Endothelial cell of umbilical vein (primary cell): ENCODE measurements at regions not wholly inside any gene's neighbourhood (a gene's known extent, or its start where the extent isn't known, plus 50 kb on each side); places are given as distances from the start of the nearest gene placed in this dataset.

Experiments used
- BruUV-seq: library from RNA; stranded (reverse); fragments of 400-500 nt; replicated peaks from 2 replicates; lab custom pipeline; 2021; lab: Mats Ljungman, UMichigan
- CTCF ChIA-PET: fragments of 300-600, 350-600 bp; sonication (Branson Sonifier 250); formaldehyde crosslinking; loops from one replicate; lab custom pipeline; 2021; ENCODE audit warnings: antibody characterized with exemption, inconsistent platforms; lab: Charles Lee
- POLR2A ChIA-PET: fragments of 300-600, 350-600 bp; sonication (Branson Sonifier 250); formaldehyde crosslinking; loops from one replicate; lab custom pipeline; 2021; ENCODE audit warnings: antibody characterized with exemption, inconsistent platforms; lab: Charles Lee
- DNase-seq: peaks from one replicate; pipeline ENCODE4 v3.0.0-alpha.2; 2011; ENCODE audit warnings: low read depth, low spot score
- FAIRE-seq: peaks from 2 replicates; lab custom pipeline; 2011; peaks lifted over from hg19 to GRCh38; lab: Jason Lieb, UNC
- H2AFZ ChIP-seq: 2 replicates; pipeline ENCODE4 v1.6.0; 2012; ENCODE audit warnings: low read depth, low read length, control low read depth, inconsistent platforms
- H3K27ac ChIP-seq: 2 replicates; pipeline ENCODE4 v1.5.1; 2011; ENCODE audit warnings: low read depth, mild to moderate bottlenecking, control low read depth, low read length, moderate library complexity; ENCODE audit not compliant: insufficient read depth
- H3K27me3 ChIP-seq, 2 experiments: 2 replicates each; pipeline versions ENCODE4 v1.6.0 to v1.6.1; 2011; ENCODE audit warnings: low read length in 2 of 2, mixed read lengths in 1 of 2; ENCODE audit not compliant: control insufficient read depth in 2 of 2, insufficient read depth in 2 of 2
- H3K36me3 ChIP-seq, 2 experiments: 2 replicates in 1 of 2; 3 replicates in 1 of 2; pipeline ENCODE4 v1.5.1; 2011; ENCODE audit warnings: low read length in 2 of 2, mild to moderate bottlenecking in 1 of 2, moderate library complexity in 1 of 2; ENCODE audit not compliant: control insufficient read depth in 2 of 2, insufficient read depth in 2 of 2; ENCODE audit errors: extremely low read depth in 1 of 2
- H3K4me1 ChIP-seq: 3 replicates; pipeline ENCODE4 v1.5.1; 2011; ENCODE audit warnings: mild to moderate bottlenecking, low read length; ENCODE audit not compliant: control insufficient read depth, insufficient read depth; ENCODE audit errors: extremely low read depth
- H3K4me2 ChIP-seq: 2 replicates; pipeline ENCODE4 v1.6.1; 2011; ENCODE audit warnings: low read length, control low read depth, mixed read lengths; ENCODE audit not compliant: insufficient read depth
- H3K4me3 ChIP-seq, 3 experiments: fragments of 200-600 bp in 1 of 3; sonication (generic), shearing (Covaris generic) in 1 of 3; replicated peaks in 1 of 3; 2 replicates each; pipeline ENCODE4 v1.5.1; 2011 to 2016; ENCODE audit warnings: control low read depth in 3 of 3, low read length in 3 of 3, mild to moderate bottlenecking in 2 of 3, inconsistent platforms in 1 of 3, low read depth in 1 of 3, moderate library complexity in 1 of 3; ENCODE audit not compliant: insufficient read depth in 1 of 3
- H3K79me2 ChIP-seq: 2 replicates; pipeline ENCODE4 v1.6.0; 2012; ENCODE audit warnings: low read length, inconsistent platforms; ENCODE audit not compliant: control insufficient read depth, insufficient read depth
- H3K9ac ChIP-seq: replicated peaks from 2 replicates; pipeline ENCODE3; 2011; ENCODE audit warnings: low read length, control low read depth; ENCODE audit not compliant: insufficient read depth; ENCODE audit errors: extremely low read depth
- H3K9me1 ChIP-seq: replicated peaks from 3 replicates; pipeline ENCODE4 v1.6.0; 2011; ENCODE audit warnings: mild to moderate bottlenecking, low read length; ENCODE audit not compliant: control insufficient read depth, insufficient read depth; ENCODE audit errors: extremely low read depth
- H3K9me3 ChIP-seq: replicated peaks from 2 replicates; pipeline ENCODE4 v1.5.1; 2012; ENCODE audit warnings: low read length, inconsistent platforms; ENCODE audit not compliant: control insufficient read depth, insufficient read depth
- H4K20me1 ChIP-seq: replicated peaks from 2 replicates; pipeline ENCODE3; 2011; ENCODE audit warnings: mild to moderate bottlenecking, low read length; ENCODE audit not compliant: control insufficient read depth, insufficient read depth; ENCODE audit errors: extremely low read depth
- EZH2 ChIP-seq: IDR thresholded peaks from 2 replicates; pipeline ENCODE4 v1.6.1; 2012; ENCODE audit warnings: borderline replicate concordance, low read depth, mild to moderate bottlenecking, moderate library complexity, low read length, inconsistent platforms; ENCODE audit not compliant: severe bottlenecking
- FOS ChIP-seq: IDR thresholded peaks from 2 replicates; pipeline ENCODE4 v1.6.1; 2011; ENCODE audit warnings: mild to moderate bottlenecking, low read length, moderate library complexity, borderline replicate concordance; ENCODE audit not compliant: insufficient read depth
- GATA2 ChIP-seq: IDR thresholded peaks from 2 replicates; pipeline ENCODE4 v1.7.0; 2011; ENCODE audit warnings: low read depth, mild to moderate bottlenecking, moderate library complexity, mixed read lengths, low read length; ENCODE audit not compliant: insufficient read length, insufficient read depth
- JUN ChIP-seq: IDR thresholded peaks from 2 replicates; pipeline ENCODE4 v1.6.1; 2011; ENCODE audit warnings: borderline replicate concordance, low read depth; ENCODE audit not compliant: insufficient read length, insufficient read depth
- MYC ChIP-seq: IDR thresholded peaks from one replicate; pipeline ENCODE4 v1.6.1; 2011; ENCODE audit warnings: mild to moderate bottlenecking, low read depth, low read length
- POLR2A ChIP-seq: IDR thresholded peaks from 2 replicates; pipeline ENCODE4 v1.6.1; 2012; ENCODE audit warnings: low read depth, mild to moderate bottlenecking, control low read depth, low read length
- POLR2AphosphoS5 ChIP-seq: IDR thresholded peaks from 2 replicates; pipeline ENCODE4 v1.6.1; 2012; ENCODE audit warnings: low read depth, mild to moderate bottlenecking, control low read depth, low read length, moderate library complexity; ENCODE audit not compliant: insufficient read depth
- dilution Hi-C: fragments of 300-500 bp; cut with MboI; formaldehyde crosslinking; loops from one replicate; pipeline ENCODE4 v1.15.0; 2019; ENCODE audit warnings: low sequenced_read_pairs; ENCODE audit not compliant: extremely low pct_ligation_motif_present
- intact Hi-C: fragments of 100-400 bp; cut with micrococcal nuclease; formaldehyde crosslinking; loops from one replicate; pipeline ENCODE4 v1.10.0; 2022
- TF ChIP-seq, protein P1 (sequence below): IDR thresholded peaks from 2 replicates; pipeline ENCODE4 v1.6.1; 2011; ENCODE audit not compliant: insufficient read depth, insufficient read length
- TF ChIP-seq, protein P2 (sequence below), 2 donors: IDR thresholded peaks; 1 replicate in 1 of 2; 2 replicates in 1 of 2; pipeline ENCODE4 v1.5.1; 2011; ENCODE audit warnings: low read length in 2 of 2, mild to moderate bottlenecking in 2 of 2, moderate library complexity in 2 of 2, control low read depth in 1 of 2, inconsistent platforms in 1 of 2, low read depth in 1 of 2; ENCODE audit not compliant: insufficient read depth in 1 of 2; ENCODE audit errors: extremely low read depth in 1 of 2

DNA sequence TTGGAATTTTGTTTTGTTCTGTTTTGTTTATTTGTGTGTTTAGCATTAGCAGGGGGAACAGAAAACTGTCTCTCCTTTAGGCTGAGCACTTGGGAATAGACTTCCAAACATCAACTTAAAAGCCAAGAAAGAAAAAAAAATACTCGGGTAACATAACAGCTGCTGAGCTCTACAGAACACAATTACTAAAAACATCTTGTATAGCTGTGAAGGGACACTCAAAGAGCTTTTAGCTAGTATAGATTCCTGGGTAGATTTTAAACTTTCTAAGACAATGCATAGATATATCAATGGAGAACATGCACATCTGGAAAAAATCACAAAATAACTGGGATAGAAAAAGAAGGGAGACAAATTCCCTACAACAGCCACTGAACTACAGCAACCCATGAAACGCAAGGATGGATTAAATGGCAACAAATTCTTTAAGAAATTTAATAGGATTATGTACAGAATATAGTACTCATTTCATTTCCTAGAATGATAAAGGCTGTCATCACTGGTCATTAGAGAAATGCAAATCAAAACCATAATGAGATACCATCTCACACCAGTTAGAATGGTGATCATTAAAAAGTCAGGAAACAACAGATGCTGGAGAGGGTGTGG is 174.3 kb upstream of the KRR1 start:
- FAIRE-seq, result no peak
- Histone ChIP-seq H3K4me2 (no peak overlapping the region), H3K4me3 (no peak overlapping the region), H3K9me3 (no peaks in the 10 kb centered on the region), H2AFZ (no peak overlapping the region), H3K9me1 (no peaks in the 10 kb centered on the region), H3K27ac (no peak overlapping the region), H3K4me1 (no peaks in the 10 kb centered on the region), H3K79me2 (no peaks in the 10 kb centered on the region), H3K36me3 (no peaks in the 10 kb centered on the region), H3K9ac (no peak overlapping the region), H4K20me1 (no peaks in the 10 kb centered on the region), H3K27me3 (no peaks in the 10 kb centered on the region)
- no peak for DNase-seq
- ChIA-PET CTCF (interaction anchor here (0.6 to 1.2 kb wide), 2 partner anchors 12 to 95 kb away, joined by 3 read pairs; no protein-coding TSS in a partner anchor), POLR2A (no interaction called here)
- TF ChIP-seq JUN, result no peak
- intact Hi-C loops, result no loop called here
- BruUV-seq, result no TSS peak
- dilution Hi-C loops, result no loop called here

DNA sequence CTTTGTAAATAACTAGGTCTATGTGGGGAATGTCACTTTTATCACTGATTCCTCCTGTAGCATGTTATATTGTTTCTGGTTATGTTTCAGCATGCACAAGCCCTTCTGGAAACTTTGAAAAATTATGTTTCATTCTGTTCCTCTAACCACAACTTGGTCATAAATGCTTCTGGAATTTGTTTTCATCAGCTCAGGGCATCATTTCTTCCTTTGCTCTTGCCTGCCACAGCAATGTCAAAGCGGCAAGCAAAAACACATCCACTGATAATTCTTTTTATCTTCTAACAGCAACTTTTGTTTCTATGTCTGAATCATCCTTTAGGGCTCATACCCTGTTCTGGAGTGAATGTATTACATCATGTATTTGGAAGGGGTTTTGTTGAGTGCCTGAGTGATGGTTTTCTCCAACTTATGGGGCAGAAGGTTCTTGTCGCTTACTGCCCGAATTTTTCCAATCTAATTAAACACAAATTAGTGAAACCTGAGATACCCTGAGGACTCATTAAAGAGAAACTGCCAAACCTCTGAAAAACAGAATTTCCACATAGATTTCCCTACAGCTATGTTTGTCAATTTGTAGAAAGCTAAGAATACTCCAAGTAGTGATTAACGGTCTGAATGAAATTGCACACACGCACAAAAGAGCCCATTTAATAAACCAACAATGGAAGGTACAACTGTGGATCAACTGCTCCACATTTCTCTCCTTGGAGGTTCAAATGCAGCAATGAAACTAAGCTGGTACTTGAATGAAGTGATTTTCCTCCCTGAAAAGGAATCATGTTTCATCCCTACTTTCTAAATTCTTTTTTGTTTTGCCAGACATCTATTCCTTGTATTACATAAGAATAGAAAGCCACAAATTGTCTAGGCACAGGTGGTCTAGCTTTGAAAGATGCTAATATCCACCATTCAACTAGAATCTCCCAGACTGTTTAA is 173.5 kb upstream of the KRR1 start:
- no peaks in the 10 kb centered on the region for H4K20me1 ChIP-seq
- H2AFZ ChIP-seq, result no peak overlapping the region
- H3K4me3 ChIP-seq, result no peak overlapping the region
- no peaks in the 10 kb centered on the region for H3K9me3 ChIP-seq
- no TSS peak for BruUV-seq
- ChIA-PET CTCF (interaction anchor here (1.2 kb wide), 1 partner anchor 11 kb away, joined by 3 read pairs; no protein-coding TSS in a partner anchor), POLR2A (no interaction called here)
- H3K79me2 ChIP-seq, result no peaks in the 10 kb centered on the region
- H3K36me3 ChIP-seq, result no peaks in the 10 kb centered on the region
- no peak overlapping the region for H3K9ac ChIP-seq
- intact Hi-C loops, result no loop called here
- DNase-seq (no peak), FAIRE-seq (no peak)
- no peaks in the 10 kb centered on the region for H3K4me1 ChIP-seq
- H3K9me1 ChIP-seq, result no peaks in the 10 kb centered on the region
- H3K4me2 ChIP-seq, result no peak overlapping the region
- H3K27ac ChIP-seq, result no peak overlapping the region
- H3K27me3 ChIP-seq, result no peaks in the 10 kb centered on the region
- TF ChIP-seq GATA2 (no peak), POLR2A (no peak), MYC (no peak), FOS (no peak), POLR2AphosphoS5 (no peak), JUN (no peak), EZH2 (no peak)
- TF ChIP-seq, protein P1, sequence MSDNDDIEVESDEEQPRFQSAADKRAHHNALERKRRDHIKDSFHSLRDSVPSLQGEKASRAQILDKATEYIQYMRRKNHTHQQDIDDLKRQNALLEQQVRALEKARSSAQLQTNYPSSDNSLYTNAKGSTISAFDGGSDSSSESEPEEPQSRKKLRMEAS, result no peak
- TF ChIP-seq, protein P2, sequence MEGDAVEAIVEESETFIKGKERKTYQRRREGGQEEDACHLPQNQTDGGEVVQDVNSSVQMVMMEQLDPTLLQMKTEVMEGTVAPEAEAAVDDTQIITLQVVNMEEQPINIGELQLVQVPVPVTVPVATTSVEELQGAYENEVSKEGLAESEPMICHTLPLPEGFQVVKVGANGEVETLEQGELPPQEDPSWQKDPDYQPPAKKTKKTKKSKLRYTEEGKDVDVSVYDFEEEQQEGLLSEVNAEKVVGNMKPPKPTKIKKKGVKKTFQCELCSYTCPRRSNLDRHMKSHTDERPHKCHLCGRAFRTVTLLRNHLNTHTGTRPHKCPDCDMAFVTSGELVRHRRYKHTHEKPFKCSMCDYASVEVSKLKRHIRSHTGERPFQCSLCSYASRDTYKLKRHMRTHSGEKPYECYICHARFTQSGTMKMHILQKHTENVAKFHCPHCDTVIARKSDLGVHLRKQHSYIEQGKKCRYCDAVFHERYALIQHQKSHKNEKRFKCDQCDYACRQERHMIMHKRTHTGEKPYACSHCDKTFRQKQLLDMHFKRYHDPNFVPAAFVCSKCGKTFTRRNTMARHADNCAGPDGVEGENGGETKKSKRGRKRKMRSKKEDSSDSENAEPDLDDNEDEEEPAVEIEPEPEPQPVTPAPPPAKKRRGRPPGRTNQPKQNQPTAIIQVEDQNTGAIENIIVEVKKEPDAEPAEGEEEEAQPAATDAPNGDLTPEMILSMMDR (IDR thresholded peaks at IDR 0.05; ENCODE audit: extremely low read depth in 1 of 2, insufficient read depth in 1 of 2, low read depth in 1 of 2, low read length in 2 of 2), result no peak
- dilution Hi-C loops, result no loop called here
